Tongue (tissue), 1 donor: ENCODE measurements at regions not wholly inside any gene's neighbourhood (a gene's known extent, or its start where the extent isn't known, plus 50 kb on each side); places are given as distances from the start of the nearest gene placed in this dataset.
A peak's percentile ranks its signal among the peaks of the same experiment; 100 is the strongest.

Source experiments
- DNase-seq: peaks from one replicate; pipeline ENCODE4 v3.0.0-alpha.2; 2015

- DNase-seq = no peak
These were observed 187.2 kb downstream of the KCNA5 start for GRCh38 chr12:5230861-5231260.

GRCh38 chr12:5232291-5232690 lies 188.6 kb downstream of the KCNA5 start:
- DNase-seq = no peak

DNA sequence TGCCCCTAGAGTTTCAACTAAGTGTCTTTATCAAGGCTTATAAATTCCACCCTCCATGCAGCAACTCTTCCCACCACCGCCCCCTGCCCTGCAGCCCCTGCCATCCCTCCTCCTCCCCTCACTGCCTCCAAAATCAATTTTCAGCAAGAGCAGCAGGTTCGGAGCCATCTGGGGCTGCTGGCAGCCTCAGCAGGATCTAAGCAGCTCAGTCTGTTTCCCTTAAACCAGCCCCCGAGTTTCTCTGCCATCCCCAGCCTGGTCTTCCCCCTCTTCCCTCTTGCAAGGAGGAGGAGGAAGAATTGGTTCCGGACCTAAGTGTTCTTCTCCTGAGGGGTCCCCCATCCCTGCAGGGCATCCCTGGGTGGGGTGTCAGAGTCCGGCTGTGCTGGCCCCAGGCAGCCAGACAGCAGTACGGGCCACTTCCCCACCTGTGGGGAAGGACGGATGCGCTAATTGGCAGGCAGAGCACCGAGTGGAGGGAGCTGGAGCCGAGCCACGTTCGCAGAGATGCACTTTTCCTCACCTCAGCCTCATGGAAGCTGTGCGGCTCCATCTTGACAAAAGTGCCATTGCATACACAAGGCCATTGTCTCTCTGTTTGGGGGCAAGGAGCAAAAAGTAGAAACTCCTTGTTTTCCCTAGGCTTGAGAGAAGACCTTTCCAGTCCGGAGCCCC lies 189.3 kb downstream of the KCNA5 start:
- no peak for DNase-seq

- DNase-seq = no peak
These were observed 192.5 kb downstream of the KCNA5 start for GRCh38 chr12:5236022-5236640.

- DNase-seq = peak; percentile 56
These were observed 189.5 kb upstream of the NTF3 start for GRCh38 chr12:5242440-5242839.

DNA sequence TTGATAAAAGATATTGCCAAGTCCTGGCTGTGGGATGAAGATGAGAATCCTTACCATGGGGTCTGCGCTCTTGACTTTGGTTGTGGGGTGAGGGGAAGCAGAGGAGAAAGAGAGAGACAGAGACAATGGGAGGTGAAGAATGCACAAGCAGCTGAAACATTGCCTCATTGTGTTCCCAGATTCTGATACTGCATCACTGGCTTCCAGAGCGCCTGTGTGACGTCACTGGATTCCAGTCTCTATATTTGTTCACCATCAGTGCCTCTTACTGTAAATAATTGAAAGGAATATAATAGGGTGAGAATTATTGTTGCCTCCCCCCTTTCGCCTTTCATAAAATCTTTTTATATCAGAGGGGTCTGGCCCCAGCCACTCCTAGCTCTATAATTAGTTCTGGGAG lies 188.9 kb upstream of the NTF3 start:
- peak; percentile 58 for DNase-seq

GRCh38 chr12:5244513-5244972 lies 187.4 kb upstream of the NTF3 start:
- DNase-seq = peak; percentile 57

- DNase-seq = no peak
These were observed 185.7 kb upstream of the NTF3 start for GRCh38 chr12:5246196-5246595.

DNA sequence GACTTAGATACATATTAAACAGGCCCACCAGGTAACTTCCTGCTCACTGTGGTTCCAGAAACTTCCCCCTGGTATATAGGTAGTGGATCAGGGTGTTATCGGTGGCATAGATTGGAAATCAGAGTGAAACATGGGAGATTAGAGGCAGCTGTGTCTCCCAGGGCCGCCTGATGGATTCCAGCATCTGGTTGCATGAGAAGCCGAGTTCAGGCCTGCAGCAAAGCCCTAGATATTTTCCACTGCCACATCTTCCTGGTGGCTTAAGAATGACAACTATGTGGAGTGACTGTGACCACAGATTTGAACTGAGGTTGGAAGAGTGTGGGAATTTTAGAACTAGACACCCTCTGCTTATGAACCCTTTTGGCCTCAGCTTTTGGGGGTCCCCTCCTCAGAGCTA lies 184.8 kb upstream of the NTF3 start:
- peak; percentile 35 for DNase-seq

GRCh38 chr12:5248230-5248629 lies 183.7 kb upstream of the NTF3 start:
- no peak for DNase-seq

GRCh38 chr12:5248999-5249526 lies 182.8 kb upstream of the NTF3 start:
- no peak for DNase-seq

DNA sequence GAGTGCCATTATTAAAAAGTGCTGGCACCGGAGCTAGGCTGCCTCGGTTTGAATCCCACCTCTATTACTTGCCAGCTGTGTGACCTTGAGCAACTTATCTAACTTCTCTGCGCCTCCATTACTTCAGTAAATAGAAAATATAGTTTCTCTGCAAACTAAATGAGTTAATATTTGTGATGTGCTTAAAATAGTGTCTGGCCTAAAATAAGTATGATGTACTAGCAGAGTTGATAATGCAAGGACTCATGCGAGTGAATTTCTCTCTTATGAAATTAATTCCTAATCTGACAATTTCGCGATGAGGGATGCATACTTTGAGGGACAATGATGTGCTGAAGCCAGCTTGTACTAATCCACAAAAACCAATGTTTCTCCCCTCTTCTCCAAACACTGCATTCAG lies 180.8 kb upstream of the NTF3 start:
- no peak for DNase-seq

- no peak for DNase-seq
These were observed 180.1 kb upstream of the NTF3 start for GRCh38 chr12:5251786-5252185.

DNA sequence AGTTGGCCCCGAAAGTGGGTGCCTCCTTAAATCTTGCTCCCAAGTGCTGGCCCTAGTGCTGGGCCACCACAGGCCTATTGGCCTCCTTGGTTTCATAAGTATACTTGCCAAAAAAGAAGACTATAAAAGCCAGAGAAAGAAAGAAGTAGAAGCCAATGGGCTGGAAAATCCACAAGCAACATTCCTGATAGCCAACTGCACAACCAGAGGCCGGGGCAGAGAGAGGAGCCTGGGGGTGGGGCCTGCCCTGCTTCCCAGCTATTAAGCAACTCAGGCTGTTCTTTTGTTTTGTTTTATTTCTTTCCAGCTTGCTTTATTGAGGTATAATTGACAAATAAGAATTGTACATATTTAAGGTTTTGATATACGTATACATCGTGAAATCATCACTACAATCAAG lies 177.2 kb upstream of the NTF3 start:
- DNase-seq = no peak

DNA sequence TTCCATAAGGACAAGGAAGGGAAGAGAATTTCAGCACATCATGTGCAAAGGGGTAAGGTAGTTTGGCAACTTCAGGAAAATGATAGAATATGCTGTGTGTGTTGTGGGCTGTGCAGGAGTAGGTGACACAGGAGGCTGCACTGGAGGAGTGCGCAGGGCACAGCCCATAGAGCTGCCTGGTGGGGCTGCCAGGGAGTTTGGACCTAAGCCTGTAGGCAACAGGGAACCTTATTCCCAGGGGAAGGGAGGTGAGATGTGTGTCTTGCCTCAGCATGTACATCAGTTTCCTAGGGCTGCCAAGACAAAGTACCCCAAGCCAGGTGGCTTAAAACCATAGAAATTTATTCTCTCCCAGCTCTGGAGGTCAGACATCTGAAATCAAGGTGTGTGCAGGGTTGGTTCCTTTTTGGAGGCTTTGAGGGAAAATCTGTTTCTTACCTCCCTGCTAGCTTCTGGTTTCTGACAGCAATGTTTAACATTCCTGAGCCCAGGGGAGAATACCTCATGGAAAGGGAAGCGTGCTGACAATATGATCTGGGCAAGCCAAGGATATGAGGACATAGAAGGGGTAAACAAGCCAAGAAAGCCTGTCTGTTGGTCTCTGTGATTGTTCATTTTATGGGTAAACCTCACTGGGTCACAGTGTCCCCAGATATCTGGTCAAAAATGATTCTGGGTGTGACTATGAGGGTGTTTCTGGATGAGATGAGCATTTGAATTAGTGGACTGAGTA lies 174.0 kb upstream of the NTF3 start:
- DNase-seq = peak; percentile 70

- peak; percentile 55 for DNase-seq
These were observed 173.4 kb upstream of the NTF3 start for GRCh38 chr12:5258498-5258897.

- DNase-seq = no peak
These were observed 173.0 kb upstream of the NTF3 start for GRCh38 chr12:5258926-5259325.

DNA sequence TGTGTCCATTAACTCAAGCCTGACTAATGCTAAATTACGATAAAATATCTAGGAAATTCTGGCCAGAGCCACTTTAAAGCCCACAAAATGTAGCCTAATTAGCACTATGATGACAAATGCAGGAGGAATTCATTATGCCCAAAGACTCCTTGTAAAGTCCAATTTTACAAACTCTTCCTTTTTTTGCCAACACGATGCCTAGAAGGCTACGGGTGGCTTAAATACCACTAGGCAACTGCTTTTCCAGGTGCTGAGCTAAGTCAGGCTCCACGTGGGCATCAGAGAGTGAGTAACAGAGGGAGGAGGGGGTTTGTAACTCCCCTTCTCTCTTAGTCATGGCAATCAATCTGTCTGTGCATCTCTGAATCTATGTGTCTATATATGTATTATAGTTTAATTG lies 172.4 kb upstream of the NTF3 start:
- DNase-seq = no peak

DNA sequence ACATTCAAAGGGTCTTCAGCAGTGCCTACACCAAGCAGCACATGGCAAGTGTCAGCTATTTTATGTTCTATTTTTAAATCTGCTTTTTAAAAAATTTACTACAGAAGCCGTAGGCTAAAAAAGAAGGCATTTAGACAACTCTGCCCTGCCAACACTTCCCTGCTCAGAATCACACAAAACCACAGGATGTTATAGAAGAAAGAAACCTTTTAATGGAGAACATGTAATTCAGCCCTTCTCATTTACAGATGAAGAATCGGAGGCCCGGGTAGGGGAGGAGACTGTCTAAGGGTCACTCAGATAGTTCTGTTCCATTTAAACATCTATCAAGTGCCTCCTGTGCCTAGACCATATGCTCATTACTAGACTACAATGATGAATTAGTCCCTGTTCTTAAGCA lies 171.8 kb upstream of the NTF3 start:
- no peak for DNase-seq

DNA sequence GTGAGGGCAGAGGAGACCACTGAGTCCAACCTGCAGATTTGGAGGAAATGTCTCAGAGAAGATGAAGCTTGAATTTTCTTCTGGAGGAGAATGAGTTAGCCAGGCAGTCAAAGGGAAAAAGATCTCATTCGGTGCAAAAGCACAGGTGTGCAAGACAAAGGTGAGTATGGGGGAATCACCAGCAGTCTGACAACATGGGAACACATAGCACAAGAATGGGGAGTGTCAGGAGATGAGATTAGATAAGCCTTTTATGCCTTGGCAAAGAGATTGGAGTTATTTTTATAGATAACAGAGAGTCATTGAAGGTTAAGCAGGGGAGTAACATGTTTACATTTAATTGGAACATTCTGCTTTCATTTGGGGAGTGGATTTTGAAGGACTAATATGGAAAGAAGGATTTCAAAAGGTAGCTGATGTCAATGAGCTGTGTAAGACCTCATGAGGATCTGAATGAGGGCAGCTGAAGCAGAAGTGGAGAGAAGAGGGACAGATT lies 171.3 kb upstream of the NTF3 start:
- no peak for DNase-seq

- DNase-seq = no peak
These were observed 169.5 kb upstream of the NTF3 start for GRCh38 chr12:5262450-5262849.

- DNase-seq = no peak
These were observed 169.0 kb upstream of the NTF3 start for GRCh38 chr12:5262885-5263284.

GRCh38 chr12:5264006-5264405 lies 167.9 kb upstream of the NTF3 start:
- no peak for DNase-seq
